GM23338 (cell line): ENCODE measurements at regions not wholly inside any gene's neighbourhood (a gene's known extent, or its start where the extent isn't known, plus 50 kb on each side); places are given as distances from the start of the nearest gene placed in this dataset.

Experiments used
- ATAC-seq: fragments of 200-7000 bp; cut with Tn5 transposase; 3 replicates; pipeline ENCODE4 v1.9.1; 2020
- DNase-seq: peaks from one replicate; pipeline ENCODE4 v3.0.0-alpha.2; 2015; ENCODE audit warnings: low spot score
- H2AFZ ChIP-seq: fragments of 200-600 bp; sonication (generic); 2 replicates; pipeline ENCODE4 v1.8.0; 2016; ENCODE audit warnings: antibody characterized with exemption, mild to moderate bottlenecking, moderate library complexity
- H3F3A ChIP-seq: fragments of 200-600 bp; sonication (generic); replicated peaks from 2 replicates; pipeline ENCODE4 v1.8.0; 2017; ENCODE audit warnings: antibody characterized with exemption, mixed run types, low read depth
- H3K27ac ChIP-seq: fragments of 200-600 bp; sonication (generic); 2 replicates; pipeline ENCODE4 v1.6.1; 2016; ENCODE audit warnings: low read depth
- H3K27me3 ChIP-seq: fragments of 200-600 bp; sonication (generic); 2 replicates; pipeline ENCODE4 v1.8.0; 2016; ENCODE audit warnings: mild to moderate bottlenecking, mixed run types, moderate library complexity; ENCODE audit not compliant: insufficient read depth
- H3K36me3 ChIP-seq: fragments of 200-600 bp; sonication (generic); 2 replicates; pipeline ENCODE4 v1.8.0; 2016; ENCODE audit warnings: mild to moderate bottlenecking; ENCODE audit not compliant: insufficient read depth
- H3K4me1 ChIP-seq: fragments of 200-600 bp; sonication (generic); 2 replicates; pipeline ENCODE4 v1.8.0; 2016; ENCODE audit warnings: mild to moderate bottlenecking, moderate library complexity; ENCODE audit not compliant: insufficient read depth
- H3K4me2 ChIP-seq: fragments of 200-600 bp; sonication (generic); 2 replicates; pipeline ENCODE4 v1.7.1; 2017; ENCODE audit warnings: mixed run types
- H3K4me3 ChIP-seq: fragments of 200-600 bp; sonication (generic); 2 replicates; pipeline ENCODE4 v1.6.1; 2016; ENCODE audit warnings: mixed run types
- H3K79me2 ChIP-seq: fragments of 200-600 bp; sonication (generic); replicated peaks from 2 replicates; pipeline ENCODE4 v1.8.0; 2017; ENCODE audit warnings: mild to moderate bottlenecking; ENCODE audit not compliant: insufficient read depth
- H3K9me2 ChIP-seq: fragments of 200-600 bp; sonication (generic); 2 replicates; pipeline ENCODE4 v1.8.0; 2017; ENCODE audit not compliant: insufficient read depth
- H4K20me1 ChIP-seq: fragments of 200-600 bp; sonication (generic); replicated peaks from 2 replicates; pipeline ENCODE4 v1.8.0; 2017; ENCODE audit warnings: mild to moderate bottlenecking; ENCODE audit not compliant: insufficient read depth
- H3K27ac Mint-ChIP-seq: 2 replicates; pipeline ENCODE4 v1.8.0; 2020; ENCODE audit warnings: inconsistent platforms, mild to moderate bottlenecking, moderate library complexity, mixed read lengths
- H3K27me3 Mint-ChIP-seq: 3 replicates; pipeline ENCODE4 v1.8.0; 2022; ENCODE audit warnings: low read depth, mild to moderate bottlenecking, moderate library complexity, mixed read lengths, inconsistent platforms; ENCODE audit not compliant: insufficient read depth, poor library complexity
- H3K36me3 Mint-ChIP-seq: 3 replicates; pipeline ENCODE4 v1.8.0; 2021; ENCODE audit warnings: low read depth, mild to moderate bottlenecking, inconsistent platforms, moderate library complexity, mixed read lengths
- H3K4me1 Mint-ChIP-seq: 3 replicates; pipeline ENCODE4 v1.8.0; 2020; ENCODE audit warnings: mild to moderate bottlenecking, inconsistent platforms, mixed read lengths
- H3K4me3 Mint-ChIP-seq: 3 replicates; pipeline ENCODE4 v1.8.0; 2021; ENCODE audit warnings: moderate library complexity, mild to moderate bottlenecking, inconsistent platforms, mixed read lengths
- H3K9me3 Mint-ChIP-seq: 3 replicates; pipeline ENCODE4 v1.8.0; 2020; ENCODE audit warnings: moderate library complexity, mild to moderate bottlenecking, inconsistent platforms, mixed read lengths
- CREB1 ChIP-seq: fragments of 250-450 bp; sonication (Bioruptor Pico); IDR thresholded peaks from 2 replicates; pipeline ENCODE4 v1.5.0; 2020; ENCODE audit warnings: low read depth, mild to moderate bottlenecking, moderate library complexity
- CTCF ChIP-seq, 2 experiments: fragments of 200-600 bp in 1 of 2; sonication (generic) in 1 of 2; conservative IDR thresholded peaks; 2 replicates each; pipeline versions ENCODE4 v1.5.1 to v1.6.1; 2016 to 2017; ENCODE audit warnings: antibody characterized with exemption in 2 of 2, low read depth in 2 of 2, mild to moderate bottlenecking in 2 of 2, moderate library complexity in 1 of 2
- ETS1 ChIP-seq: IDR thresholded peaks from 2 replicates; pipeline ENCODE4 v1.6.1; 2016; ENCODE audit warnings: antibody characterized with exemption
- EZH2 ChIP-seq: fragments of 200-600 bp; sonication (generic); IDR thresholded peaks from one replicate; pipeline ENCODE4 v1.8.0; 2017; ENCODE audit warnings: antibody characterized with exemption, mild to moderate bottlenecking, low read depth; ENCODE audit not compliant: unreplicated experiment
- EZH2phosphoT487 ChIP-seq: fragments of 200-600 bp; sonication (generic); IDR thresholded peaks from one replicate; pipeline ENCODE4 v1.8.1; 2018; ENCODE audit warnings: antibody characterized with exemption; ENCODE audit not compliant: unreplicated experiment
- JUNB ChIP-seq: IDR thresholded peaks from one replicate; pipeline ENCODE4 v1.6.1; 2016; ENCODE audit warnings: antibody characterized with exemption; ENCODE audit not compliant: unreplicated experiment
- NANOG ChIP-seq: IDR thresholded peaks from 2 replicates; pipeline ENCODE4 v1.6.1; 2016; ENCODE audit warnings: antibody characterized with exemption, borderline replicate concordance
- POLR2AphosphoS5 ChIP-seq: IDR thresholded peaks from 2 replicates; pipeline ENCODE4 v1.6.1; 2016; ENCODE audit warnings: antibody characterized with exemption, low read depth
- REST ChIP-seq: IDR thresholded peaks from one replicate; pipeline ENCODE4 v1.6.1; 2018; ENCODE audit warnings: antibody characterized with exemption; ENCODE audit not compliant: unreplicated experiment
- STAT1 ChIP-seq: IDR thresholded peaks from one replicate; pipeline ENCODE4 v1.6.1; 2016; ENCODE audit warnings: antibody characterized with exemption; ENCODE audit not compliant: unreplicated experiment
- ZNF114 ChIP-seq: fragments of 250-450 bp; sonication (Bioruptor Pico); IDR thresholded peaks from 2 replicates; pipeline ENCODE4 v1.5.0; 2020; ENCODE audit warnings: mild to moderate bottlenecking, moderate library complexity
- ZNF331 ChIP-seq: fragments of 250-450 bp; sonication (Bioruptor Pico); IDR thresholded peaks from 2 replicates; pipeline ENCODE4 v1.5.0; 2020; ENCODE audit warnings: low read depth, mild to moderate bottlenecking, moderate library complexity
- ZNF462 ChIP-seq: fragments of 250-450 bp; sonication (Bioruptor Pico); IDR thresholded peaks from 2 replicates; pipeline ENCODE4 v1.5.0; 2020; ENCODE audit warnings: mild to moderate bottlenecking, moderate library complexity

- Histone ChIP-seq H3K4me3 (no peak overlapping the region), H3K79me2 (no peaks in the 10 kb centered on the region), H3K36me3 (no peaks in the 10 kb centered on the region), H3K4me2 (no peak overlapping the region), H3K27ac (no peak overlapping the region), H3K9me2 (0 out of 2 replicates have a peak, but pooled peaks cover under 1% of the 10 kb centered on the region), H4K20me1 (no peaks in the 10 kb centered on the region), H3F3A (no peaks in the 10 kb centered on the region), H3K27me3 (no peaks in the 10 kb centered on the region), H3K4me1 (no peaks in the 10 kb centered on the region), H2AFZ (no peak overlapping the region)
- peaks cover 6% of the 10 kb centered on the region; the same call in 2 of the 3 replicates for H3K4me1 Mint-ChIP-seq
- no peak overlapping the region for H3K4me3 Mint-ChIP-seq
- H3K27ac Mint-ChIP-seq, result no peak overlapping the region
- DNase-seq, result no peak
- no peaks in the 10 kb centered on the region for H3K27me3 Mint-ChIP-seq
- ATAC-seq, result no peak
- H3K9me3 Mint-ChIP-seq, result no peaks in the 10 kb centered on the region; the same call in 2 of the 3 replicates
- no peaks in the 10 kb centered on the region for H3K36me3 Mint-ChIP-seq
- TF ChIP-seq CTCF (conservative IDR thresholded peaks at IDR 0.05; ENCODE audit: low read depth in 2 of 2) (no peak), REST (no peak), ZNF331 (CRISPR knock-in tag) (no peak), CREB1 (no peak), JUNB (no peak), STAT1 (no peak), EZH2 (no peak), ZNF114 (CRISPR knock-in tag) (no peak), POLR2AphosphoS5 (no peak), EZH2phosphoT487 (no peak), ETS1 (no peak), NANOG (no peak), ZNF462 (CRISPR knock-in tag) (no peak)
These were observed 200.1 kb downstream of the CXCL12 start for GRCh38 chr10:44184633-44185314.
